LNCAP (cell line): ENCODE measurements at regions not wholly inside any gene's neighbourhood (a gene's known extent, or its start where the extent isn't known, plus 50 kb on each side); places are given as distances from the start of the nearest gene placed in this dataset.

Source experiments
- CTCF ChIP-seq: fragments of 450-650 bp; IDR thresholded peaks from 2 replicates; pipeline ENCODE4 v1.5.1; 2017; ENCODE audit warnings: mild to moderate bottlenecking

- TF ChIP-seq CTCF = no peak
Observed at GRCh38 chr2:221642447-221642846, 70.3 kb upstream of the EPHA4 start.

- no peak for TF ChIP-seq CTCF
Observed at GRCh38 chr2:221641181-221641871, 69.2 kb upstream of the EPHA4 start.

GRCh38 chr2:221640686-221641085, 68.6 kb upstream of the EPHA4 start:
- no peak for TF ChIP-seq CTCF

- no peak for TF ChIP-seq CTCF
Observed at GRCh38 chr2:221637851-221638250, 65.7 kb upstream of the EPHA4 start.

- TF ChIP-seq CTCF = no peak
Observed at GRCh38 chr2:221635949-221636348, 63.8 kb upstream of the EPHA4 start.

- TF ChIP-seq CTCF = no peak
Observed at GRCh38 chr2:221629468-221629867, 57.4 kb upstream of the EPHA4 start.

GRCh38 chr2:221624475-221624874, 52.4 kb upstream of the EPHA4 start:
- no peak for TF ChIP-seq CTCF
